GM18502 (cell line): ENCODE measurements at regions not wholly inside any gene's neighbourhood (a gene's known extent, or its start where the extent isn't known, plus 50 kb on each side); places are given as distances from the start of the nearest gene placed in this dataset.

Experiments
- ATAC-seq: cut with Tn5 transposase; IDR thresholded peaks from one replicate; pipeline ENCODE4 v1.9.1; 2021; ENCODE audit warnings: mild to moderate bottlenecking; ENCODE audit not compliant: unreplicated experiment, poor library complexity

- no peak for ATAC-seq
Measured at GRCh38 chr12:85663631-85664030, 172.6 kb downstream of the RASSF9 start.

GRCh38 chr12:85664429-85664828 lies 171.8 kb downstream of the RASSF9 start:
- no peak for ATAC-seq

GRCh38 chr12:85669911-85670310 lies 166.3 kb downstream of the RASSF9 start:
- no peak for ATAC-seq

- no peak for ATAC-seq
Measured at GRCh38 chr12:85672436-85672835, 163.8 kb downstream of the RASSF9 start.

- no peak for ATAC-seq
Measured at GRCh38 chr12:85673921-85674420, 162.2 kb downstream of the RASSF9 start.

GRCh38 chr12:85676816-85677749 lies 159.1 kb downstream of the RASSF9 start:
- no peak for ATAC-seq

GRCh38 chr12:85679296-85679695 lies 156.9 kb downstream of the RASSF9 start:
- no peak for ATAC-seq

- ATAC-seq, result no peak
Measured at GRCh38 chr12:85680881-85681280, 155.3 kb downstream of the RASSF9 start.

GRCh38 chr12:85681333-85681732 lies 154.9 kb downstream of the RASSF9 start:
- ATAC-seq, result no peak

- no peak for ATAC-seq
Measured at GRCh38 chr12:85683051-85683450, 153.2 kb downstream of the RASSF9 start.

GRCh38 chr12:85688837-85689236 lies 147.4 kb downstream of the RASSF9 start:
- ATAC-seq, result no peak

- no peak for ATAC-seq
Measured at GRCh38 chr12:85690146-85690545, 146.1 kb downstream of the RASSF9 start.

GRCh38 chr12:85693093-85693665 lies 143.0 kb downstream of the RASSF9 start:
- no peak for ATAC-seq

- ATAC-seq, result no peak
Measured at GRCh38 chr12:85695097-85695715, 141.0 kb downstream of the RASSF9 start.

GRCh38 chr12:85697003-85697402 lies 139.2 kb downstream of the RASSF9 start:
- no peak for ATAC-seq

- no peak for ATAC-seq
Measured at GRCh38 chr12:85698937-85699336, 137.3 kb downstream of the RASSF9 start.

- ATAC-seq, result no peak
Measured at GRCh38 chr12:85708775-85709174, 127.4 kb downstream of the RASSF9 start.

GRCh38 chr12:85711735-85712390 lies 124.3 kb downstream of the RASSF9 start:
- no peak for ATAC-seq

GRCh38 chr12:85713373-85713772 lies 122.8 kb downstream of the RASSF9 start:
- ATAC-seq, result no peak

GRCh38 chr12:85714425-85714824 lies 121.8 kb downstream of the RASSF9 start:
- ATAC-seq, result no peak
